Loucy (cell line): ENCODE measurements at regions not wholly inside any gene's neighbourhood (a gene's known extent, or its start where the extent isn't known, plus 50 kb on each side); places are given as distances from the start of the nearest gene placed in this dataset.

Source experiments
- EZH2phosphoT487 ChIP-seq: fragments of 200-600 bp; IDR thresholded peaks from 2 replicates; pipeline ENCODE4 v1.6.1; 2018; ENCODE audit warnings: antibody characterized with exemption, mild to moderate bottlenecking, moderate library complexity, borderline replicate concordance
- TF ChIP-seq, protein P1 (sequence below): fragments of 200-600 bp; sonication (generic); conservative IDR thresholded peaks from 2 replicates; pipeline ENCODE4 v1.5.1; 2014; ENCODE audit warnings: mild to moderate bottlenecking, antibody characterized with exemption, low read length

DNA sequence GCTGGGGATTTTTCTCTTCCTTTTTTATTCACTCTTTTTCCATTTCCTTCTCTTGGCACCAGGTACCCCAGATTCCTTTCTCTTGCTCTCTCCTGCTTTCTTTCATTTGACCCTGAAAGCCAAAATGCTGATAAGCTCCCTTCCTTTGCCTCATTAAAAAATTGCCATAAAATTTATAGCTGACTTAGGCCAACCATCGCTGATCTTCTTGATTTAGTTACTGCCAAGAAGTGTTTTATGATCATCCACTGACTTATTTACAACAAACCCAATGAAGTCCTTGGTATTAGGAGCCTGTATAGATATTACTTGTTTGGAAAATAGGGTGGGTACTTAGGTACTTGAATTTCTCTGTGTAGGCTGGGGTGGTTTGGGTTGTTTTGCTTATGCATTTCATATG is 173.2 kb upstream of the PHYHIPL start:
- TF ChIP-seq, protein P1, sequence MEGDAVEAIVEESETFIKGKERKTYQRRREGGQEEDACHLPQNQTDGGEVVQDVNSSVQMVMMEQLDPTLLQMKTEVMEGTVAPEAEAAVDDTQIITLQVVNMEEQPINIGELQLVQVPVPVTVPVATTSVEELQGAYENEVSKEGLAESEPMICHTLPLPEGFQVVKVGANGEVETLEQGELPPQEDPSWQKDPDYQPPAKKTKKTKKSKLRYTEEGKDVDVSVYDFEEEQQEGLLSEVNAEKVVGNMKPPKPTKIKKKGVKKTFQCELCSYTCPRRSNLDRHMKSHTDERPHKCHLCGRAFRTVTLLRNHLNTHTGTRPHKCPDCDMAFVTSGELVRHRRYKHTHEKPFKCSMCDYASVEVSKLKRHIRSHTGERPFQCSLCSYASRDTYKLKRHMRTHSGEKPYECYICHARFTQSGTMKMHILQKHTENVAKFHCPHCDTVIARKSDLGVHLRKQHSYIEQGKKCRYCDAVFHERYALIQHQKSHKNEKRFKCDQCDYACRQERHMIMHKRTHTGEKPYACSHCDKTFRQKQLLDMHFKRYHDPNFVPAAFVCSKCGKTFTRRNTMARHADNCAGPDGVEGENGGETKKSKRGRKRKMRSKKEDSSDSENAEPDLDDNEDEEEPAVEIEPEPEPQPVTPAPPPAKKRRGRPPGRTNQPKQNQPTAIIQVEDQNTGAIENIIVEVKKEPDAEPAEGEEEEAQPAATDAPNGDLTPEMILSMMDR: no peak
- no peak for TF ChIP-seq EZH2phosphoT487
